Kidney (tissue), 13 donors: ENCODE measurements at regions not wholly inside any gene's neighbourhood (a gene's known extent, or its start where the extent isn't known, plus 50 kb on each side); places are given as distances from the start of the nearest gene placed in this dataset.
A peak's percentile ranks its signal among the peaks of the same experiment; 100 is the strongest.

ENCODE experiments used
- DNase-seq, 5 donors: peaks; one replicate each; pipeline ENCODE4 v3.0.0-alpha.2; 2013 to 2020
- FAIRE-seq: peaks from 2 replicates; lab custom pipeline; 2012; peaks lifted over from hg19 to GRCh38; lab: Jason Lieb, UNC
- H3K27ac ChIP-seq, 2 donors: one replicate each; pipeline ENCODE4 v1.7.0; 2013; ENCODE audit warnings: low read depth in 2 of 2, low read length in 2 of 2, inconsistent platforms in 1 of 2
- H3K27me3 ChIP-seq: one replicate; pipeline ENCODE4 v1.7.1; 2013; ENCODE audit warnings: low read length, inconsistent platforms; ENCODE audit not compliant: control insufficient read depth, insufficient read depth
- H3K36me3 ChIP-seq, 3 donors: one replicate each; pipeline versions ENCODE4 v1.7.0 to v1.7.1; 2013; ENCODE audit warnings: low read length in 3 of 3, control low read depth in 1 of 3, inconsistent platforms in 1 of 3; ENCODE audit not compliant: insufficient read depth in 3 of 3, control insufficient read depth in 2 of 3
- H3K4me1 ChIP-seq, 3 donors: one replicate each; pipeline versions ENCODE4 v1.7.0 to v1.7.1; 2013; ENCODE audit warnings: low read length in 3 of 3, inconsistent platforms in 1 of 3, low read depth in 1 of 3; ENCODE audit not compliant: control insufficient read depth in 2 of 3, insufficient read depth in 2 of 3
- H3K4me3 ChIP-seq, 3 donors: one replicate each; pipeline versions ENCODE4 v1.7.0 to v1.8.1; 2013; ENCODE audit warnings: low read length in 3 of 3, control low read depth in 1 of 3, inconsistent platforms in 1 of 3
- H3K9ac ChIP-seq, 3 donors: one replicate each; pipeline versions ENCODE4 v1.7.0 to v1.7.1; 2013; ENCODE audit warnings: low read length in 3 of 3, control low read depth in 1 of 3, inconsistent platforms in 1 of 3
- H3K9me3 ChIP-seq, 3 donors: one replicate each; pipeline versions ENCODE4 v1.7.0 to v1.7.1; 2013; ENCODE audit warnings: low read length in 3 of 3, control low read depth in 1 of 3, inconsistent platforms in 1 of 3; ENCODE audit not compliant: control insufficient read depth in 2 of 3, insufficient read depth in 1 of 3
- intact Hi-C: fragments of 100-400 bp; cut with DNase I; formaldehyde crosslinking; loops from one replicate; pipeline ENCODE4 v1.11.1; 2022
- TF ChIP-seq, protein P1 (sequence below): IDR thresholded peaks from 3 replicates; pipeline ENCODE4 v1.5.1; 2012; ENCODE audit warnings: mild to moderate bottlenecking, moderate library complexity, borderline replicate concordance; ENCODE audit not compliant: insufficient read depth; ENCODE audit errors: extremely low read depth
- donor health status: control.
- donor health status: control.
- donor health status: control.
- donor health status: control.
- donor health status: control.
- donor health status: DM: yes; HTN: yes; CAD: no.
- donor health status: Normal renal cell carcinoma (clear cell type).

DNA sequence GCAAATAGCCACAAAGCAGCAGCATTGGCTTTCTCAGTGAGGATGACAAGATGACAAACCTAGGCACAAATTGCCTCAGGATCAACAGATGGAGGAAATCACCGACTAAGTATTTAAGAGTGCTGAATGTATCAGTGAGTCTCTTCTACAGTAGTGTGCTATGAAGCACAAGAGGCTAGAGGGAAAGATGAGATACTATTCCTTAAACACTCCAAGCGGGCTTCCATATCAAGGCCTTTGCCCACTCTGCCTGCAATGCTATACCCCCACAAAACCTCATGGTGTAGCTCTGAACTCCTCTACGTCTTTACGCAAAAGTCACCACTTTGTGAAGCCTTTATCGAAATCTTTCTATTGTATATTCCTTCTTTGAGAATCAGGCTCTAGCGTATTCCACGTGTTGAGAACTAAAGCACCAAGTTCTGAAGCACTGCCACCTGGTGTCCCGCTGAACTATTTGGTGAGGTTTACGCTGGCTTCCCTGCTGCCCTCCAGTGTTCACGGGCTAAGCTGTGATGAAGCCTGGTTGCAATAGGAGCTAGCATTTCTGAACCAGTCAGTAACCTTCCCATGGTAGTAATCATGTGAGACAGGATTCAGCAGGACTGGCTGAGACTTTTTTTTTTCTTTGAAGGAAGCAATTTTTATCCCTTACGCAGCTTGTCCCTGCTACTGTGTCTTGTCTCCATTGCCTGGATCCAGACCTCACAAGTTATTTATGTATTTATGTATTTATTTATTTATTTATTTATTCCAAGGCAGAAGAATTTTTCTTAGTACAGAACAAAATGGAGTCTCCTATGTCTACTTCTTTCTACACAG is 426.5 kb upstream of the OR4E1 start:
- Histone ChIP-seq H3K4me3 (no peak overlapping the region), H3K27me3 (no peaks in the 10 kb centered on the region), H3K9ac (no peak overlapping the region), H3K36me3 (no peaks in the 10 kb centered on the region), H3K9me3 (no peaks in the 10 kb centered on the region), H3K4me1 (no peaks in the 10 kb centered on the region), H3K27ac (no peak overlapping the region)
- TF ChIP-seq, protein P1, sequence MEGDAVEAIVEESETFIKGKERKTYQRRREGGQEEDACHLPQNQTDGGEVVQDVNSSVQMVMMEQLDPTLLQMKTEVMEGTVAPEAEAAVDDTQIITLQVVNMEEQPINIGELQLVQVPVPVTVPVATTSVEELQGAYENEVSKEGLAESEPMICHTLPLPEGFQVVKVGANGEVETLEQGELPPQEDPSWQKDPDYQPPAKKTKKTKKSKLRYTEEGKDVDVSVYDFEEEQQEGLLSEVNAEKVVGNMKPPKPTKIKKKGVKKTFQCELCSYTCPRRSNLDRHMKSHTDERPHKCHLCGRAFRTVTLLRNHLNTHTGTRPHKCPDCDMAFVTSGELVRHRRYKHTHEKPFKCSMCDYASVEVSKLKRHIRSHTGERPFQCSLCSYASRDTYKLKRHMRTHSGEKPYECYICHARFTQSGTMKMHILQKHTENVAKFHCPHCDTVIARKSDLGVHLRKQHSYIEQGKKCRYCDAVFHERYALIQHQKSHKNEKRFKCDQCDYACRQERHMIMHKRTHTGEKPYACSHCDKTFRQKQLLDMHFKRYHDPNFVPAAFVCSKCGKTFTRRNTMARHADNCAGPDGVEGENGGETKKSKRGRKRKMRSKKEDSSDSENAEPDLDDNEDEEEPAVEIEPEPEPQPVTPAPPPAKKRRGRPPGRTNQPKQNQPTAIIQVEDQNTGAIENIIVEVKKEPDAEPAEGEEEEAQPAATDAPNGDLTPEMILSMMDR = peak; percentile 70
- FAIRE-seq (peak; percentile 15), DNase-seq (peak; percentile 62 to 92 (median 82))
- intact Hi-C loops = no loop called here

DNA sequence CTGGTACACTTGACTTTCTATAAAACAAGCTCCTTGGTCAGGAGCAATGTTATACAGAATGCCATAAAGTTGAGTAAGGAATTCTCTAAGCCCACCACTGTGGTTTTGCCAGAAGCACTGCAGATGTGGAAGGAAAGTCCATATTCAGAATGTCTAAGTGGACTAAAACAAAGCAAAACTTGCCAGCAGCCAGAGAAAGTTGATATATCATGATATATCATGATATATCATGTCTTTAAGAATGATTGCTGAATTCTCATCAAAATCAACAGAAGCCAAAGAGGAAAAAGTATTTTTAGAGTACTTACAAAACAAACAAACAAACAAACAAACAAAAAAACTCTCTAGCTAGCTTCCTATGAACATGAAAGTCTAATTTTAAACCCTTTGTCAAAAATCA is 424.8 kb upstream of the OR4E1 start:
- H3K9ac ChIP-seq = no peak overlapping the region
- H3K4me1 ChIP-seq = no peaks in the 10 kb centered on the region
- TF ChIP-seq, protein P1 = no peak
- FAIRE-seq = no peak
- no peaks in the 10 kb centered on the region for H3K27me3 ChIP-seq
- intact Hi-C loops = no loop called here
- H3K36me3 ChIP-seq = no peaks in the 10 kb centered on the region
- H3K9me3 ChIP-seq = no peaks in the 10 kb centered on the region
- H3K27ac ChIP-seq = no peak overlapping the region
- no peak overlapping the region for H3K4me3 ChIP-seq
- no peak for DNase-seq

DNA sequence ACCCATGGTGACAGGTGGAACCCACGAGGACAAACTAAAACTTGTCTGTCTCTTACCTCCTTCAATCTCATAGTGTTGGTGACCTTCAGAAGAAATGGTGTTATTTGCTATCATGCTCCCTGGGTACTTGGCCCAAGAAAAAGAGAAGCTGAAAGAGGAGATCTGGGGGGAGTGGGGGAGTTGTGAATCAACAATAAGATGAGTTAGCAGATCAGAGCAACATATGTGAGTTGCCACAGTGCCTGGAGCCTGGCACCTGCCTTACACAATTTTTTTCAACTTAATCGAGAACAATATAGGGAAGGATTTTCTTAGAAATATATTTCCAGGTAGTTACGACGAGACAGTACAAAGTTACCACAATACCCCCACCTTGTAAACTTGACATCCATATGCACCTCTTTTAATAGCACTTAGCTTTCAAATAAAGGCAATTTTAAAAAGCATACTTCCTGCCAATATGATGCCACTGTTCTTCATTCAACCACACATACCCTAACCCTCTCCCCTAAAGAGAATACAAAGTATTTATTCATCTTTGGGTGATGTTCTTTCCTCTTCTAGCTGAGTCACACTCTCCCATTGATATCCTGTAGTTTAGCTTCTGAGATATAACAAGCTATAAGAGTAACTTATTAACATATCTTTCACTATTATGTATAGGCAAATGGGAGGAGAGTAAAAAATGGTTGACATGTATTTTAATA is 424.1 kb upstream of the OR4E1 start:
- H3K27me3 ChIP-seq = no peaks in the 10 kb centered on the region
- H3K36me3 ChIP-seq = no peaks in the 10 kb centered on the region
- intact Hi-C loops = no loop called here
- no peak overlapping the region for H3K9ac ChIP-seq
- H3K4me3 ChIP-seq = no peak overlapping the region
- no peaks in the 10 kb centered on the region for H3K9me3 ChIP-seq
- no peaks in the 10 kb centered on the region for H3K4me1 ChIP-seq
- no peak overlapping the region for H3K27ac ChIP-seq
- FAIRE-seq (no peak), DNase-seq (no peak)
- TF ChIP-seq, protein P1 = no peak
